GM10248 (cell line): ENCODE measurements at regions not wholly inside any gene's neighbourhood (a gene's known extent, or its start where the extent isn't known, plus 50 kb on each side); places are given as distances from the start of the nearest gene placed in this dataset.
A peak's percentile ranks its signal among the peaks of the same experiment; 100 is the strongest.

Experiments used
- CTCF ChIA-PET: fragments of 300-600 bp; sonication (Branson Sonifier 250); formaldehyde crosslinking; extraction: SDS; loops from one replicate; lab custom pipeline; 2021; ENCODE audit warnings: antibody characterized with exemption; lab: Yijun Ruan, JAX
- POLR2A ChIA-PET: fragments of 350-650 bp; sonication (Branson Sonifier 250); formaldehyde crosslinking; extraction: SDS; loops from one replicate; lab custom pipeline; 2020; ENCODE audit warnings: antibody characterized with exemption; lab: Yijun Ruan, JAX
- DNase-seq: peaks from one replicate; pipeline ENCODE4 v3.0.0; 2012; ENCODE audit errors: extremely low spot score
- CTCF ChIP-seq: IDR thresholded peaks from 2 replicates; pipeline ENCODE4 v1.5.1; 2012; ENCODE audit warnings: mild to moderate bottlenecking, low read depth; ENCODE audit errors: extremely low read depth, missing control alignments, control extremely low read depth

GRCh38 chr4:152193059-152193458, 342.8 kb downstream of the FBXW7 start:
- no peak for TF ChIP-seq CTCF
- ChIA-PET CTCF (no interaction called here), POLR2A (no interaction called here)
- no peak for DNase-seq

- POLR2A ChIA-PET, result no interaction called here
- no peak for DNase-seq
- no peak for TF ChIP-seq CTCF
- CTCF ChIA-PET, result no interaction called here
Measured at GRCh38 chr4:152190907-152191306, 345.0 kb downstream of the FBXW7 start.

- CTCF ChIA-PET, result interaction anchor here (1.5 kb wide), 2 partner anchors 11 to 21 kb away, joined by 3 read pairs; no protein-coding TSS in a partner anchor
- POLR2A ChIA-PET, result no interaction called here
- peak; percentile 30 for DNase-seq
- TF ChIP-seq CTCF, result no peak
Measured at GRCh38 chr4:152189451-152190179, 346.3 kb downstream of the FBXW7 start.

DNA sequence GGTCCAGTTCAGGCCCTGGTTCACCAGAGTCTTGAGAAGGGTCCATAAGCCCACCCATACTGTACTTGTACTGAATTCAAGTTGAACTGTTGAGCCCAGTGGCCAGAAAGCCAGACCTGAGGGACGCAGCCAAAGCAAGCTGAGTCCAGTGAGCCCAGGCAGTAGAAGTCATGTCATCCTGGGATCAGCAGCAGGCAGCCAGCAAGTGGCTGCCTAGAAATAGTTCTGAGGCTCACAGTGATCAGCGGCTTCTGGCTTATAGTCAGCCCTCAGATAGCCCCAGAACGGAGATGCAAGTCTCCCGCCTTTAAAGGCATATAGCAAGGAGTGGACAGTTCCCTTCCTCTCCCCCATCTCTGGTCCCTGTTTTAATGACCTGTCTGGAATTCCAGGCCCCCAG, 347.1 kb downstream of the FBXW7 start:
- TF ChIP-seq CTCF, result no peak
- ChIA-PET CTCF (interaction anchor here (1.5 kb wide), 2 partner anchors 11 to 20 kb away, joined by 3 read pairs; no protein-coding TSS in a partner anchor), POLR2A (no interaction called here)
- no peak for DNase-seq

DNA sequence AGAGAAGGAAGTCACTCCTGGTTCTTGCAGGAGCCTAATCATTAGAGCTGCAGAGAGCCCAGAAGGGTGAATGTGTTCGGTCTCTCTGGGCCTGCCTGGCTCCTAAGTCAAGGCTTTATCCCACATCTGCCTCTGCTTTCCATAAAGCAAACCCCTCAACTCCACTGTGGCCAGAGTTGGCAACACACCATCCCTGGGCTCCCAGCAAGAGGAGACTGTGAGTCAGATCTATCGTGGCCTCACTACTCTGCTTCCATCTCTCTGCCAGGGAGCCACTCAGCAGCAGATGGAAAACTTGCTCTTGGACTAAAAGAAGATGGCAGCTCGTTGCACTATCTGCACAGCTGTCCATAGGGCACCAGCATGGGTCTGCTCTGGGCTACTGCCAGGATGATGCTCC, 348.2 kb downstream of the FBXW7 start:
- CTCF ChIA-PET, result no interaction called here
- POLR2A ChIA-PET, result no interaction called here
- no peak for TF ChIP-seq CTCF
- DNase-seq, result no peak

DNA sequence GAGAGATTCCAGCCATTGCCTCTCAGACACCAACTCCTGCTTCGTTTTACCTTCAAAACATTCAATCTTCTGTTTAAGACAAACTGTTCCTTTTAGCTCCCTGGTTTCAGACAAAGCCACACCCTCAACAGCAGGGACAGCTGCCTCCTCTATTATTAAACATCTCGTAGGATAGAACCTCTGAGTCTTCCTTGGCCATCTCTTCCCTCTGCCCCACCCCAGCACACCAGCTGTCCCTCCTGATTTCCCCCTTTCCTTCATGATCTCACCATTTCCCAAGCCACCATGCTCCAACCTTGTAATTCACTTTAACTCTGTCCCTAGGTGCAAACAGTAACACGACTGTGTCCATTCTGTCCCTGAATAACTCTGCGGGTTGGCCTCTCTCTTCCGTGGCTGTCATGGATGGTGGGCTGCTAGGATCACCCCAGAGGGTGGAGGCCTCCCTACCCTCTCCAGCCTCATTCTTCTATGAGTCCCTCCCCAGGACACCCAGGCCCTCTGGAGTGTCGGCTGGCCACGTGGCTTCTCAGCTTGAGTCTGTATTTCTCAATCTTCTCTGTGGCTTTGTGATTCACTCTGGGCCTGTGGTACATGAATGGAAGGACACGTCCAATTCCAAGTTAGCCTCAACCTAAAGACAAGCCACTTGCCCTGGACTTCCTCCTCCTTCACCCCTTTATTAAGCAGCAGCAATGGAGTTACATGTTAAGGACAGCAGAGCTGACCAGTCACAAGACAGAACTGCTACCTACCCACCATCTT, 349.9 kb downstream of the FBXW7 start:
- CTCF ChIA-PET, result no interaction called here
- POLR2A ChIA-PET, result no interaction called here
- DNase-seq, result no peak
- no peak for TF ChIP-seq CTCF
